Left lung (tissue), 4 donors: ENCODE measurements at regions not wholly inside any gene's neighbourhood (a gene's known extent, or its start where the extent isn't known, plus 50 kb on each side); places are given as distances from the start of the nearest gene placed in this dataset.

Experiments used
- ATAC-seq: fragments of 200-7000 bp; cut with Tn5 transposase; one replicate; pipeline ENCODE4 v1.9.1; 2020; ENCODE audit warnings: moderate library complexity
- DNase-seq, 4 donors: peaks; one replicate each; pipeline ENCODE4 v3.0.0-alpha.2; 2013 to 2020
- H3K27ac ChIP-seq, 2 donors: fragments of 200-600 bp; sonication (generic) in 1 of 2; one replicate each; pipeline versions ENCODE4 v1.5.0 to v1.8.0; 2020 to 2021
- H3K27me3 ChIP-seq, 2 donors: fragments of 200-600 bp; sonication (generic) in 1 of 2; one replicate each; pipeline versions ENCODE4 v1.5.0 to v1.8.0; 2020 to 2021
- H3K36me3 ChIP-seq, 2 donors: fragments of 200-600 bp; sonication (generic) in 1 of 2; one replicate each; pipeline versions ENCODE4 v1.5.0 to v1.8.0; 2020 to 2021
- H3K4me1 ChIP-seq, 2 donors: fragments of 200-600 bp; one replicate each; pipeline ENCODE4 v1.8.0; 2021
- H3K4me3 ChIP-seq, 2 donors: fragments of 200-600 bp; sonication (generic) in 1 of 2; one replicate each; pipeline versions ENCODE4 v1.5.0 to v1.8.0; 2020 to 2021; ENCODE audit warnings: mild to moderate bottlenecking in 1 of 2
- H3K9me3 ChIP-seq, 2 donors: fragments of 200-600 bp; sonication (generic) in 1 of 2; one replicate each; pipeline versions ENCODE4 v1.5.0 to v1.8.0; 2020 to 2021
- CTCF ChIP-seq, 2 donors: fragments of 200-600 bp; sonication (generic) in 1 of 2; IDR thresholded peaks; one replicate each; pipeline versions ENCODE4 v1.5.0 to v1.8.0; 2021; ENCODE audit warnings: antibody characterized with exemption in 2 of 2
- intact Hi-C, 2 donors: fragments of 100-400 bp; cut with DNase I; formaldehyde crosslinking; loops; one replicate each; pipeline versions ENCODE4 v1.11.2 to v1.14.2; 2022
- donor health status: DM: no; HTN: yes; CAD: no.
- donor health status: DM: no; HTN: no; CAD: no.

- peaks cover 0 to 4% of the 10 kb centered on the region in 2 donors for H3K4me1 ChIP-seq
- H3K27ac ChIP-seq = no peak overlapping the region
- intact Hi-C loops = no loop called here
- peaks cover 0 to 48% of the 10 kb centered on the region in 2 donors for H3K27me3 ChIP-seq
- no peak for TF ChIP-seq CTCF (IDR thresholded peaks at IDR 0.05)
- no peak for DNase-seq
- H3K4me3 ChIP-seq = no peak overlapping the region
- no peaks in the 10 kb centered on the region for H3K36me3 ChIP-seq
- no peak for ATAC-seq
- H3K9me3 ChIP-seq = peaks cover 0 to 7% of the 10 kb centered on the region in 2 donors
Observed at GRCh38 chr7:98467570-98468312, 66.9 kb upstream of the BAIAP2L1 start.

GRCh38 chr7:98465022-98465421, 64.1 kb upstream of the BAIAP2L1 start:
- Histone ChIP-seq H3K4me3 (no peak overlapping the region), H3K36me3 (no peaks in the 10 kb centered on the region), H3K4me1 (no peaks in the 10 kb centered on the region), H3K27me3 (peaks cover 0 to 22% of the 10 kb centered on the region in 2 donors), H3K9me3 (peaks cover 0 to 7% of the 10 kb centered on the region in 2 donors), H3K27ac (no peak overlapping the region)
- TF ChIP-seq CTCF (IDR thresholded peaks at IDR 0.05) = no peak
- ATAC-seq (no peak), DNase-seq (no peak)
- intact Hi-C loops = no loop called here

DNA sequence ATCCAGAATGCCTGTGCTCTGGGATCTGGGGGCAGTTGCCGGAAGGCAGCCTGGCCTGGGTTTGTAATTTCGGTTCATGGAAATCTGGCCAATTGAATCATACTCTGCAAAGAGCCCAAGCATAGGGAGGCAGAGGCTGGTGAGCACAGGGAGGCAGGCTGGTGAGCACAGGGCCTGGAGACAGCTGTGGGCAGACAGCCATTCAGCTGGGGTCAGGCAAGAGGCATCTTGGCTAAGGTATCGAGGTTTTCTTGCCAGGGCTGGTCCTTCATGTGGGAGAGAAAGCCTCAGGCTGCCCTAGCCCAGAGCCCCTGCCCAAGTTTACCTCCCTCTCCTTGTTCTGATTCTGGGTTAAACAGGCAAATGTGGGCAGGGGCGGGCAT, 63.7 kb upstream of the BAIAP2L1 start:
- peaks cover 0 to 17% of the 10 kb centered on the region in 2 donors for H3K27me3 ChIP-seq
- DNase-seq = no peak
- H3K27ac ChIP-seq = no peak overlapping the region
- H3K36me3 ChIP-seq = no peaks in the 10 kb centered on the region
- no peak overlapping the region for H3K4me3 ChIP-seq
- no peaks in the 10 kb centered on the region for H3K4me1 ChIP-seq
- peaks cover 0 to 7% of the 10 kb centered on the region in 2 donors for H3K9me3 ChIP-seq
- ATAC-seq = no peak
- no peak for TF ChIP-seq CTCF (IDR thresholded peaks at IDR 0.05)
- intact Hi-C loops = no loop called here

GRCh38 chr7:98463837-98464557, 63.1 kb upstream of the BAIAP2L1 start:
- no peak for DNase-seq
- H3K36me3 ChIP-seq = no peaks in the 10 kb centered on the region
- intact Hi-C loops = no loop called here
- no peak for ATAC-seq
- peaks cover 0 to 11% of the 10 kb centered on the region in 2 donors for H3K27me3 ChIP-seq
- H3K4me1 ChIP-seq = no peaks in the 10 kb centered on the region
- H3K27ac ChIP-seq = no peak overlapping the region
- no peak for TF ChIP-seq CTCF (IDR thresholded peaks at IDR 0.05)
- no peak overlapping the region for H3K4me3 ChIP-seq
- peaks cover 0 to 7% of the 10 kb centered on the region in 2 donors for H3K9me3 ChIP-seq

GRCh38 chr7:98462911-98463633, 62.2 kb upstream of the BAIAP2L1 start:
- Histone ChIP-seq H3K4me1 (no peaks in the 10 kb centered on the region), H3K9me3 (peaks cover 0 to 3% of the 10 kb centered on the region in 2 donors), H3K36me3 (no peaks in the 10 kb centered on the region), H3K27me3 (peaks cover 0 to 8% of the 10 kb centered on the region in 2 donors), H3K27ac (no peak overlapping the region), H3K4me3 (no peak overlapping the region)
- ATAC-seq = no peak
- no peak for TF ChIP-seq CTCF (IDR thresholded peaks at IDR 0.05)
- no peak for DNase-seq
- intact Hi-C loops = no loop called here
